Stimulated activated CD8-positive, alpha-beta memory T cell treated with anti-CD3 and anti-CD28 coated beads, Interleukin-4, amount 100 ng/mL, for 48 hours (primary cell): ENCODE measurements at regions not wholly inside any gene's neighbourhood (a gene's known extent, or its start where the extent isn't known, plus 50 kb on each side); places are given as distances from the start of the nearest gene placed in this dataset.

Experiments used
- DNase-seq: peaks from one replicate; pipeline ENCODE4 v3.0.0-alpha.2; 2020

- DNase-seq = no peak
These were observed 273.7 kb downstream of the DIRAS2 start for GRCh38 chr9:90368928-90369327.

DNA sequence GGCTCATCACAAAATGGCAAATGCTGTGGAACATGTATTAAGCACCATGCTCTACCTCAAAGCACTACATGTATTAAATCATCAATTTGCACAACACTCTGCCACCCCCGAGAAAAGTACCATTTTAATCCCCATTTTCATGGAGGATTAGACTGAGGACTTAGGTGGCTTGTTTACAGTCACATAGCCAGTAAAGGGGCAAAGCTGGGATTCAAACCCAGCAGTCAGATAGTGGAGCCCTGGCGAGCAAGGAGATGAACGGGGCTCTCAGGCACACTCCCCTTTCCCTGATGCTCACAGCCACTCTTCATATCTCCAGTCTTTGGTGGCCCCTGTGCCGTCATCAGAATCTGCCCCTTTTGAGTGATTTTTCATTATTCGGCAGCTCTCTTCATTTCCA, 262.9 kb downstream of the DIRAS2 start:
- DNase-seq = no peak

- no peak for DNase-seq
These were observed 257.5 kb downstream of the DIRAS2 start for GRCh38 chr9:90385146-90385545.

DNA sequence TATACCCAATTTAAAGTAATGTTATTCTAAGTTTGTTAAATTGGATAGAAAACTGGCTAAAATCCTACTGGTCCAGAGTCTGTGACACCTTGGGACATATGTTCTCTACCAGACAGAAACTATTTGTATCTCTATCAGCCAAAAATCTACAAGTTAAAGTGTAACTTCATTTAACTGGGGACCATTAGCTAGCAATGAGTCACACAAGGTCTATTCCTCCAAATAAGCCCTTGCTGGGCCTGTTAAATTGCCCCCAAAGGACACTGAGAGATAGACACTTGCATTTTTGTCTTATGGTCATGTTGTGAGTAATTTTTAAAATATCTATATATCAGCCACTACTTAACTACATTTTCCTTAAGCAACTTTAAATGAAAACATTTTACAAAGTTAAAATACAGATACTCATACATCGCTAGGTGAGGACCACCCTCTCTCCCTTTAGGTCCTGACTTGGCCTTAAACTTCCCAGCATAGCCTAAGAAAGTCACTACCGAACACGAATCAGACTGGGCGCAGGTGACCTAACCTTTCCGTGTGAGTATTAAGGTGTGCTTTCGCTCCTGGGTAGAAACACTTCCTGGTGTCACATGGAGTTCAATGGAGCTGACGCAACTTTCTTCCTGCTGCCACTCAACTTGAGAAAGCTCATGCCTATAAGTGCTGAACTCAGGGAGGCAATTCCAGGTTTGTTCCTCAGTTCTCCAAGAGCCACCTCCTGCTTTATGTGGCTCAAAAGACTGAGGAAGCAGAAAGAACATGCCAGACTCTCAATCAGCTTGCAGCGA, 249.1 kb downstream of the DIRAS2 start:
- no peak for DNase-seq

DNA sequence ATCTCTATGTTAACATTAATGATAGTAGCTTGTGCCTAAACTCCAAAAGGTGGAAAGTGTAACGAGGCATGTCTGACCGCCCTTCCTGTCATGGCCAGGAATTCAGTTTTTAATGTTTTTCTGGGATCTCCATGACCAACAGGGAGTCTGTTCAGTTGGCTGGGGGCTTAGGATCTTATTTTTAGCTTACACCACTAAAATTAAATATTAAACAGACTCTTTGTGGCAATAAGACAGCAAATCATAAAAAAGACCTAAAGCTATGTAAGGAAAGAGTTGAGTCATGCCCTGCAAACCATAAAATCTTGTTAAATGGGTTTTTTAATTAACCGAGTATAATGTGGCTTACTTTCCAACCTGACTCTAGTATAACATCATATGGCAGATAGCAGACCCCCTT, 247.8 kb downstream of the DIRAS2 start:
- no peak for DNase-seq

- no peak for DNase-seq
These were observed 242.5 kb downstream of the DIRAS2 start for GRCh38 chr9:90400091-90400490.

DNA sequence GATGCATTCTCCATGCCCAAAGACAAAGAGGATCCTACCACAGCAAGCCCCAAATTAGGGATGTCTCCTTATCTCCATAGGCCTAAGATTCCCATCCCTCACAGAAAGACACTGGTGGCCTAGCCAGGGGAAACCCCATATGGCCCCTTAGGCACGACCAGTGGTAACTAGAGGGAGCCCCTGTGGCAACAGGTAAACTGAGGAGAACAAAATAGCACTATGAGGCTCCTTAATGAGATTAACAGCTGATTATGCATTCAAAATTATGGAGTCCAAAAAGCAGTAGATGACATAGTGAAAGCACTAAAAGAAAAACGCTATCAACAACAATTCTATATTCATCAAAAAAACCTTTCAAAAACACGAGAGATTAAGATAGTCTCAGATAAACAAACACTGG, 234.0 kb downstream of the DIRAS2 start:
- no peak for DNase-seq

GRCh38 chr9:90419221-90419851, 223.3 kb downstream of the DIRAS2 start:
- DNase-seq = no peak

DNA sequence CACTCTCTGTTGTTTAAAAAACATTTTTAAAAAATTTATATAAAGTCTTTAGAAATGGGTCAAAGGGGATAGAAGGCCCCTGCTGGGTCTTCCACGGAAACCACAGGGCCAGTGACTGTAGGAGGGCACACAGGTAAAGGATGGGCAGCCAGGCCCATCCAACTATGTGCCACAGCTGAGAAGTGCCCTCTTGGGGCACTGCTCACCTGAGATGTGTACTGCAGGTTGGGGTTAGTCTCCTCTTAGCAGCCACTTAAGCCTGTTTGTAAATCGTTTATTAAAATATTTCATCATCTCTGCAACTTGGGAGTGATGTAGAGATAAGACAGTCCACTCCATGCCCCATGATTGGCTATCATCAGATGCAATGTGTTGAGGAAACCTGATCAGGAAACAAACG, 222.4 kb downstream of the DIRAS2 start:
- DNase-seq = no peak

DNA sequence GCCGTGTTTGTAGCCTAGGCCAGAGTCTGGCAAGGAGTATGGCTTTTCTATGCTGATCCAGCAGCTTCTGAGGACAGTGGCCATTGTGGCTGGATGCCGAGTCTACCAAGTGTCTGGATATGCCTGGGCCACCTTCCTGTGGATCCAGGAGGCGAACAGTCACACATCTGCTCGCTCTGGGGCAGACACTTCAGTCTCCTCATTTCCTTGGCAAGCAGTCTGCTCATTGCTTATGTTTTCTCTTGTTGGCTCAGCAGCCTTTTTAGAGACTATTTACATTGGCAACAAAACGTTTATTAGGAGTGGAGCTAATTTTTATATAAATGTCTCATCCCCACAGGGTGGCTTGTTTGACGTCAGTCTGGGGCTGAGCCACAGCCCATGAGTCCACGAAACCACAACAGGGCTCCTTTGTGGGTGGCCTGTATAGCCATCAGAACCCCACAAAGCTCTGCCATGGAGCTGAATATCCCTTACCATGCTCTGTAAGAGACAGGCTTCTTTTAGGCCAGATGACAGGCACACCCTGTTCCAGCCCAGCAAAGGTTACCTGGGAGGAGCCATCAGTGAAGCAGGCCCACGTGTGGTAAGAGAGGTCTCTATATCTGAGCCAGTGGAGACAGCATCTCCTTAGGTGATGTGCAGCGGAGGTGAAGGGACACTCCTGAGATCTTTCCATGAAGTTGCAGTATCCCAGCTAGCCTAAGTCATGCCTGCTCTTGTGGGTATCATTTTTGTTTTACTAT, 221.7 kb downstream of the DIRAS2 start:
- DNase-seq = no peak

GRCh38 chr9:90421786-90422185, 220.8 kb downstream of the DIRAS2 start:
- no peak for DNase-seq

DNA sequence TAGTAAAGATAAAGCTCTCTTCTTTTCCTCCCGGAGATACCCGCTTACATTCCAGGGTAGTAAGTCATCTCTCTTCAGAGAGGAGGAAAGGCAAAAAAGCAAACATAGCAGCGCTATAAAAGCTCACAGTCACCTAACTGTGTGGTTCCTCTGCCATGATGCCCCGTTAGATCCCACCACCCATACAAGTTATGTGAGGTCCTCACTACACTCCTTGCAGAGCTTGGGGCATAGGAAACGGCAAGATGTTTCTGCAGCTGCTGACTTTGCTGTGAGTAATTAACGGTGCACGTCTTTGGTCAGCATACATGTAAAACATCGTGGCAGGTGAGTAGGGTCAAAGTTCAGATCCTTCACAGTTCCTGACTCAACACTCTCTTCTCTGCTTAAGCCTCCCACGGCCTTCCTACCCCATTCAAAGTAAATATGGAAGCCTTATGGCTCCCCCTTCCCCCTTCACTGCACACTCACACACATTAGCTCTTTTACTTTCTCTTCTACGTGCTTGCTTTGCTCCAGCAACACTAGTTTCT, 218.9 kb downstream of the DIRAS2 start:
- DNase-seq = no peak

DNA sequence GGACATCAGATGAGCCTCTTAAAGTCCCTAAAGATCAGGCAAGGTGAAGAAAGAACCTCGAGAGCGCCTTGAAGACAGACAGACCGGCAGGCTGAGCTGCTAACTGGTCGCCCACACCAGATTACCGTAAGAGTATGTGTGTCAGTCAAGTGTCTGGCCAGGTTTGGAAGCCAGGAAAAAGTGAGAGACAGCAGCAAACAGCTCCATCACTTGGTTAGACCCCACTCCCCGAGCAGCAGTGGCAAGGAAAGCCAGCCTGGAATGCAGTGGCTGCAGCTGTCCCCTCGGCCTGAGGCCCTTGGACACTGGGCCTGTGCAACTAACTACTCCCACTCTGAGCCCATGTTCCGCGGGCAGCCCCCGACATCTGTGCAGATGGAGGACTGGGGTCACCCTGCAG, 214.1 kb downstream of the DIRAS2 start:
- no peak for DNase-seq

GRCh38 chr9:90432951-90433350, 209.7 kb downstream of the DIRAS2 start:
- no peak for DNase-seq

DNA sequence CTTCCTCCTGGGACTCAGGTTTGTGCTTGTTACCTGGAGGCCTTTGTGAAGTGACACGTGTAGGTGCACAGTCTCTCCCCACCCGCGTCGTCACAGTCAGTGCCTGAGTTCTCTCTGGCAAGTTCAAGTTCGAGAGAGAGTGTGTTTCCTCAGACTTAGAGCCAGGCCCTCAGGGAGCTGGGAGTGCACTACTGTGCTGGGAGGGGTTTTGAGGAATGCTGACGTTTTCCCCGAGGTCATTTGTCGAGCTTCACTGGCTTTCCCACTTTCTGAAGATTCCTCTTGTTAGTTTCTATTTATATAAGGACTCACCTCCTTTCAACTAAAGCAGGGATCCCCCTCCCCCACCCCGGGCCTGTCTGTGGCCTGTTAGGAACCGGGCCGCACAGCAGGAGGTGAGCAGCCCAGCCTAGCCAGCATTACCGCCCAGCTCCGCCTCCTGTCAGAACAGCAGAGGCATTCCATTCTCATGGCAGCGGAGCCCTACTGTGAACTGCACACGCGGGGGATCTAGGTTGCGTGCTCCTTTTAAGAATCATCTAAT, 209.2 kb downstream of the DIRAS2 start:
- no peak for DNase-seq

GRCh38 chr9:90441814-90442213, 200.8 kb downstream of the DIRAS2 start:
- DNase-seq = no peak

- no peak for DNase-seq
These were observed 199.9 kb downstream of the DIRAS2 start for GRCh38 chr9:90442723-90443122.

DNA sequence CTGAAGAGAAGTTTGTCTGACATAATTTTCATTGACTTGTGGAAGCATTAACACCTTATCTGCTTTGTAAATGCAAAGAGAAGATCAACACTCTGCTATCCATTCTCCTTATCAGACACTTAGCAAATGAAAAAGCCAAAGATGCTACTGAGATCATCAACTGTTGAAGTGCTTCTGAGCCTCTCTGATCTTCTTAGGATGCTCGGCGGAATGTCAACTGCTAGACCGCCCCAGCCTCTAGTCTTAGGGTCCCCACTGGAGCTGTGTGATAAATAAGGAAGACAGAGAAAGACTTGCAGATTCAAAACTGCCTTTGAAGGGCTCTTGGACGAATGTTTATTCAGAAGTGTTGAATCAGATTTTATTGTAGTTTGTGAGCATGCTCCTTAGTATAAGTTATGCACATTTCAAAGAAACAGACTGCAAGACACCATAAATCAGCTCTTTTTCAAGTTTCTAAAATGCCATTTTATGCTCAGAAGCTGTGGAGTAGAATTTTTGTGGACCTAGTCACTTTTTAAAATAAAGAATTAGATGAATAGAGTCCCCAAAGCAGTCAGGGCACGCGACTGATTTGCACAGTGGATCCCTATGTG, 197.9 kb downstream of the DIRAS2 start:
- no peak for DNase-seq

DNA sequence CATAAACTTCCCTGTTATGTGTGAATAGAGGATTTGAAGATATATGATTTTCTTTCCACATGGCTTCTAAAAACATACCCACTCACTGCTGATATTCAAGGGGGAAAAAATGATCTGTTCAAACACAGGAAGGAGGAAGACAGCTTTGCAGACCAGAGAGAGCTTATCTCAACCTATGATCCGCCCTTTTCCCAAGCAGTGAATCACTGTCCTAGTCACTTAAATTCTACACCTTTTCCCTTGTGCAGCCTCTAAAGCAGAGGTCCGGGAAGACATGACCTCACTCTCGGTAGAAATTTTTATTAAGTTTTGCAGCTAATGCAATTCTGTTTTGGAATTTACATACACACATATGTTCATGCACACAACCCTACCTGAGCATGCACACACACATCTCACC, 197.2 kb downstream of the DIRAS2 start:
- no peak for DNase-seq

- no peak for DNase-seq
These were observed 196.2 kb downstream of the DIRAS2 start for GRCh38 chr9:90446200-90446948.

- DNase-seq = no peak
These were observed 194.9 kb downstream of the DIRAS2 start for GRCh38 chr9:90447773-90448172.

- DNase-seq = no peak
These were observed 193.3 kb downstream of the DIRAS2 start for GRCh38 chr9:90449213-90449925.
